IPS DF 4.7 (cell line): ENCODE measurements at regions not wholly inside any gene's neighbourhood (a gene's known extent, or its start where the extent isn't known, plus 50 kb on each side); places are given as distances from the start of the nearest gene placed in this dataset.
A peak's percentile ranks its signal among the peaks of the same experiment; 100 is the strongest.

ENCODE experiments used
- DNase-seq: peaks from one replicate; pipeline ENCODE4 v3.0.0-alpha.2; 2013; ENCODE audit warnings: low spot score; ENCODE audit errors: extremely low read depth

- DNase-seq: no peak
Measured at GRCh38 chr12:70151993-70152392, 91.2 kb upstream of the CNOT2 start.

GRCh38 chr12:70154087-70154638 lies 89.1 kb upstream of the CNOT2 start:
- DNase-seq: no peak

GRCh38 chr12:70154960-70155589 lies 88.2 kb upstream of the CNOT2 start:
- DNase-seq: peak; percentile 16

- DNase-seq: no peak
Measured at GRCh38 chr12:70157099-70157498, 86.1 kb upstream of the CNOT2 start.

- DNase-seq: no peak
Measured at GRCh38 chr12:70165450-70165849, 77.8 kb upstream of the CNOT2 start.

GRCh38 chr12:70176290-70176689 lies 66.9 kb upstream of the CNOT2 start:
- no peak for DNase-seq

- no peak for DNase-seq
Measured at GRCh38 chr12:70177631-70178030, 65.6 kb upstream of the CNOT2 start.

GRCh38 chr12:70178038-70178437 lies 65.2 kb upstream of the CNOT2 start:
- DNase-seq: no peak

GRCh38 chr12:70180130-70180529 lies 63.1 kb upstream of the CNOT2 start:
- DNase-seq: no peak

GRCh38 chr12:70185301-70185700 lies 57.9 kb upstream of the CNOT2 start:
- no peak for DNase-seq

- no peak for DNase-seq
Measured at GRCh38 chr12:70186436-70186835, 56.8 kb upstream of the CNOT2 start.

- no peak for DNase-seq
Measured at GRCh38 chr12:70190262-70191010, 52.8 kb upstream of the CNOT2 start.
